D341Med (cell line): ENCODE measurements at regions not wholly inside any gene's neighbourhood (a gene's known extent, or its start where the extent isn't known, plus 50 kb on each side); places are given as distances from the start of the nearest gene placed in this dataset.
A peak's percentile ranks its signal among the peaks of the same experiment; 100 is the strongest.

ENCODE experiments used
- DNase-seq: peaks from one replicate; pipeline ENCODE4 v3.0.0; 2012; ENCODE audit warnings: low spot score

DNA sequence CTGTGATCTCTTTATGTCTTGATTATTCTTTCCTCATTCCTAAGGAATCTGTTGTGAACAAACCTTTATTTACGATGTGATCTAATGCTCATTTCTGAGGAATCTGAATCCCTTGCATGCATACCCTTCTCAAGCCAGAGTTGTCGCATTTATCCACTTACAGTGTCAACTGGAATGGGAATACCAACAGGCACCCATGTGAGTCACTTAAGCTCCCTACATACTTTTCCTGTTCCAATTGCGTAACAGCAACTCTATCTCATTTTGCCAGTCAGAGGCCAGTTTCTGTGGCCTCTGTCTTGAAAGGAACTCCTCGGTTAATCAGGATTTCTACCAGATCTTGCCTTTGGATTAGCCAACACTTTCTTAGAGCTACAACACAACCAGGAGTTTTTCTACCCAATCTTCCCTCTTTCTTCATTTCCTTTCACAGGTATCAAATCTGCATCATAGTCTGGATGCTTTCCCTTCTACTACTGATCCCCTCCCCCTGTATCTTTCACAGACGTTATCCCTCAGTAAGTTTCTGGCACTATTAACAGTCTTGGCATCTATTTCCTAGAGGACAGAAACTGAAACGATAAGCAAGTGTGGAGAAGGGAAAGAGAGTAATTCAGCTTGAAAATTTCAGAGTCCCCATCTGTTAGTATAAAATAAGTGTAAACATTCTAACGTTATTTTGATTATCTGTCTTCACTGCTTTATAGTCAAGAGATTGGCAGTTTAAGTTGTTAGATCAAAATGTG, 66.8 kb upstream of the BCHE start:
- no peak for DNase-seq

DNA sequence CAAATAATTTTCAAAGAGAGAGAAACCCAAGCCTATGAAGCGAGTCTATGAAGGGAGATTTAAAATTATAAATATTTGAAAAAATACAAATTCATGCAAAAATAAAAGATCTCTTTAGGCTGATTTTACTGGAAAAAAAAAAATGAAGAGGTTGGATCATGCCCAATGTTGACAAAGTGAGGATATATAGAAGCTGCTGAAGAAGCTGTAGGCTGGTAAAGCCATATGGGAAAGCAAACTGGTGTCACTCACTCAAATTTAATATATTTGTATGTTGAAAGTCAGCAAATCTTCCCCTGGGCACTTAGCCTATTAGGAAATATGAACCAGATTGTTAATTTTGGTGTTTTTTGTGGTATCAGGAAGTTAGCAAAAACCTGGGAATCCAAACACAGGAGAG, 61.8 kb upstream of the BCHE start:
- no peak for DNase-seq

DNA sequence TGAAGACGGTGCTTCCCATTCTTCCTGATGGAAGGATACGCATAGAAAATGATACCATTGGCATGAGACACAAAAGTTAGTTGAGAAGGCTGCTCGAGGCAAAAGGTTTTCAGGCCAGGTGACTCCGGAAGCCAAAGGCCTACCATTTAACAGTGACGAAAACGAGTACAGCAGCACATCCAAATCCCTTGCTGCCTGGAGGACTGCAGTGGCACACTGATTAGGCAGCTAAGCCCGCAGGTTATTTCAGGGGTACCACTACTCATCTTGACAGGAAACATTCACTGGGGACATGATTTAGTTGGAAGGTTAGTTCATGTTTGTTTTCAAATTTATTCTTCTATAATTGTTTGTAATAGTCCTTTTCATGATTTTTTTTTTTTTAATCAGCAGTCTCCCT, 59.9 kb upstream of the BCHE start:
- DNase-seq: no peak

DNA sequence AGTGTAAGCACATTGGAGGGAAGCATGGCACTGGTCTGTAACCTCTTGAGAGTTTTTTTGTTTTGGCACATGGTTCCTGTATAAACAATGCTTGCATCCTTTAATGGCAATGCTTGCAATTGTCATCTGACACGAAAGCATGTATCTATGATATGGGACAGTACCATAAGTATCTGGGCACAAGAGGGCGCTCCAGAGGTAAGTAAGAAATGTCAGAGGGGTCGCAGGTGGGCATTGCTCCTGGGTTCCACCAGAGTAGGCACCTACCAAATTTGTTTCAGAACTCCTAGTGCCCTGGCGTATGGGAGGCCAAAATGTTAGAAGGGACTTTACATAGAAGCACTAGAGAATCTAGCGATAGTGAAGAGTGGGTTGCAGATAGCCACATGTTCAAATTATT, 58.7 kb upstream of the BCHE start:
- peak; percentile 56 for DNase-seq

DNA sequence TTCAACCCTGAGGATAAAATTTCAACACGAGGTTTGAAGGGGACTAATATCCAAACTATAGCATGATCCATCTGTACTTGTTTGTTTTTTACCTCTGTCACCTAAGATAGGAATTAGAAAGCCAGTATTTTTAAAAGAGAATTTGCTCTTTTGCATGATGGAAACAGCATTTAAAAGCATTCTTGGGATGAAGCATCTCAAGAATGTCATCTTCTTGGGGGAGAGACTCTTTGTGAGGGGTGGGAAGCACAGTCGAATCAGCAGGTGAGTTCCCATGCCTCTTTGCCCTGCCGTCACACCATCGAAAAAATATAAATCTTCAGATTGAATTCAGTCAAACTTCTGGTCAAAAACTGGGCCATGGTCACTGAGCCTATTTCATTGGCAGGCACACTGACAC, 55.3 kb upstream of the BCHE start:
- DNase-seq: no peak
